ENCODE measurements at regions not wholly inside any gene's neighbourhood (a gene's known extent, or its start where the extent isn't known, plus 50 kb on each side); places are given as distances from the start of the nearest gene placed in this dataset.
"Not testable (repeated sequence)": the region's sequence is repeated elsewhere in the genome, so short reads cannot be mapped to it uniquely, and the experiment has no call there.

DNA sequence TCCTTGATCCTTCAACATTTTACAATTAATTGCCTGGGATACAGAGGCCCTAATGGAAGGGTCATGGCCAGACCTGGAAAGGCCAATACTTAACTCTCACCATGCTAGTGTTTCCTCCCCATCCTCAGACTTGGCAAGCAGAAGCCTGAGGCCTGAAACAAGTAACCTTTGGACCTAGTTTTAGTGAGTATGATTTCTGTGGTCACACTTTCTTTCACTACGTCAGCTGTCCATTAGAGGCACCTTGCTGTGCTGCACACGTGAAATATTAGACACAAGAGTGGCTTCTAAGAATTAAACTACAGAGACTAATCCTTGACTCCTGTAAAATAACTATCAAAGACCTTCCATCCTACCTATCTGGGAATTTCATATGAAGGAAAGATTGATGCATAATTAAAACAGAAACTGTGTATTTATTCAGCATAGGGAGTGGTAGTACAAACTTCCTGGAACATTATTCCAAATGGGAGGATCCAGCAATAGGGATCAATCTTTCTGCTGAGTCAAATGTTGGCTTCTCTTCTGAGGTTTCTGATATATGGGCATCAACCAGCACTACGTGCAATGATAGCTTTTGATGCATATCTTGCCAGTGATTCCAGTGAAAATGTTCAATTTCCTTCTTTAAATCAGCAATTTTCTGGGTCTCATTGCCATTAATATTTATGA, 249.7 kb downstream of the IKZF2 start:
- no peaks in the 10 kb centered on the region for H3K9me3 Mint-ChIP-seq
- no peak overlapping the region for H3K27ac Mint-ChIP-seq
- no peak overlapping the region for H3K4me3 Mint-ChIP-seq
- no peaks in the 10 kb centered on the region for H3K36me3 Mint-ChIP-seq
- no peaks in the 10 kb centered on the region for H3K27me3 Mint-ChIP-seq
- no peaks in the 10 kb centered on the region for H3K4me1 Mint-ChIP-seq

- H3K9me3 Mint-ChIP-seq = no peaks in the 10 kb centered on the region
- no peaks in the 10 kb centered on the region for H3K4me1 Mint-ChIP-seq
- H3K36me3 Mint-ChIP-seq = no peaks in the 10 kb centered on the region
- H3K27me3 Mint-ChIP-seq = no peaks in the 10 kb centered on the region
- no peak overlapping the region for H3K4me3 Mint-ChIP-seq
- H3K27ac Mint-ChIP-seq = no peak overlapping the region
Observed at GRCh38 chr2:212900715-212901114, 250.7 kb downstream of the IKZF2 start.

DNA sequence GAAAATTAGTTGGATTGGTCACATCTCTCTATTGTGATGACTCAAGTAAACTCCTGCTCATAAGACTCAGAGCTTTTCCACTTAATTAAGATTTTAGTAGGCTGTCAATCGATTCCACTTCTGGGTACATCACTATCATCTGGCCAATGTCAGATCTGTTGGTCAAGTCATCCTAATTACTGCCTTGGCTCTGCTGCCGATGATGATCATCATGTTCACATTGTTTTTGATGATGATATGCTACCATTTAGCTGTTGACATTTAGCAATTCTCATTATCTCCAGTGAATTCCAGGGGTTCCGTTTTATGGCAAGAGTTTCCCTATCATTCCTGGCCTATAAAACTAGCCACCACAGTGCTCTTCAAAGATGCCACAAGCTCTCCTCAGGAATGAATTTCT, 253.4 kb downstream of the IKZF2 start:
- H3K9me3 Mint-ChIP-seq = no peaks in the 10 kb centered on the region

DNA sequence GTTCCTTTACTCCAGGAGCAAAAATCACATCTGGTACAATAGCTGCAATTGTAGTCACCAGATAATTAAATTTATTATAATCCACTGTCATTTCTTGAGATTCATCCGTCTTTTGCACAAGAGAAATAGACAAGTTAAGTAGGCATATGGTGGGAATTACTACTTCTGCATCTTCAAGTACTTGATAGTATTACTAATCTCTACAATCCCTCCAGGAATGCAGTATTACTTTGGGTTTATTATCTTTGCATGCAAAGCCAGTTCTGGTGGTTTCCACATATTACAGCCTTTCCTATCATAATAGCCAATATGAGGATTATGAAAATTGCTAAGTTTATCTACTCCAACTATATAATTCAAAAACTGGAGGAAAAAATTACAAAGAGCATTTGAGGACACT, 254.1 kb downstream of the IKZF2 start:
- no peak overlapping the region for H3K4me3 Mint-ChIP-seq
- no peaks in the 10 kb centered on the region for H3K27me3 Mint-ChIP-seq
- no peaks in the 10 kb centered on the region for H3K9me3 Mint-ChIP-seq
- H3K36me3 Mint-ChIP-seq = no peaks in the 10 kb centered on the region
- no peaks in the 10 kb centered on the region for H3K4me1 Mint-ChIP-seq
- no peak overlapping the region for H3K27ac Mint-ChIP-seq

More for the DNA sequence above, 253.4 kb downstream of the IKZF2 start:
- H3K4me3 Mint-ChIP-seq = no peak overlapping the region
- no peaks in the 10 kb centered on the region for H3K4me1 Mint-ChIP-seq
- no peak overlapping the region for H3K27ac Mint-ChIP-seq
- H3K36me3 Mint-ChIP-seq = no peaks in the 10 kb centered on the region
- no peaks in the 10 kb centered on the region for H3K27me3 Mint-ChIP-seq

- H3K36me3 Mint-ChIP-seq = no peaks in the 10 kb centered on the region
Observed at GRCh38 chr2:212894026-212894425, 257.4 kb downstream of the IKZF2 start.

DNA sequence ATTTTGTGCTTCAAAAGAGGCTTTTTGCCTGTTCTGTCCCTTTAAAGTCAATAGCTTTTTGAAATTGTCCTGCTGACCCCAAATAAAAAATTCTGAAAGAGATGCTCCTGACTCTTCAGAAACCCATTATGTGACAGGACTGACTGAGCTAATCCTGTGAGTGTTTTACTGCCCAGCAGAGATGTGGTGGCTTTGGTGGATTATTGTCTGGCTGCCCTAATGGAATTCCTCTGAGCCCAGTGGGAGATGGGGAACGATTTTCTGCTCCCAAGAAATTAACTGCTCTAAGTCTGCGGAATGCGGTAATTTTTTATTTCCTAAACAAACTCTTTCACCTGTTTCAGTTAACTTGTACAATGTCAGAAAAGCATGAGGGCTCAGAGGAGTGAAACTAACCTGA, 258.2 kb downstream of the IKZF2 start:
- H3K36me3 Mint-ChIP-seq = no peaks in the 10 kb centered on the region
- H3K27me3 Mint-ChIP-seq = no peaks in the 10 kb centered on the region
- no peaks in the 10 kb centered on the region for H3K9me3 Mint-ChIP-seq
- H3K4me1 Mint-ChIP-seq = no peaks in the 10 kb centered on the region
- no peak overlapping the region for H3K27ac Mint-ChIP-seq
- no peak overlapping the region for H3K4me3 Mint-ChIP-seq

More at GRCh38 chr2:212894026-212894425, 257.4 kb downstream of the IKZF2 start:
- Mint-ChIP-seq H3K4me3 (no peak overlapping the region), H3K4me1 (no peaks in the 10 kb centered on the region), H3K9me3 (no peaks in the 10 kb centered on the region), H3K27me3 (no peaks in the 10 kb centered on the region), H3K27ac (no peak overlapping the region)

- Mint-ChIP-seq H3K27ac (no peak overlapping the region), H3K27me3 (no peaks in the 10 kb centered on the region), H3K36me3 (no peaks in the 10 kb centered on the region), H3K9me3 (no peaks in the 10 kb centered on the region), H3K4me1 (no peaks in the 10 kb centered on the region), H3K4me3 (no peak overlapping the region)
Observed at GRCh38 chr2:212892193-212892592, 259.2 kb downstream of the IKZF2 start.

DNA sequence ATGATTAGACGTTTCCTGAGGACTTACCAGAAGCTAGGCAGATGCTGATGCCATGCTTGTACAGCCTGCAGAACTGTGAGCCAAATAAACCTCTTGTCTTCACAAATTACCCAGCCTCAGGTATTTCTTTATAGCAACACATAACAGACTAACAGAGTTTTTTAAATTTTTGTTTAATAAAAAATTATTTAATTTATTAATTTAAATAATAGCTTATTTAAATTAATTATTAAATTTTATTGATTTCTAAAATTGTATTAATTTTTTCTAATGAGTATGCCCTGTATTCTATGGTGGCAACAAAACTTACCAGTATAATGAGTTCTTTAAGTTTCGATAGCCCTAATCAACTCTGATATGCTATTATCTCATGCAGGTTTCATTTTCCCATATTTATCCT, 259.8 kb downstream of the IKZF2 start:
- H3K9me3 Mint-ChIP-seq = peaks cover 3% of the 10 kb centered on the region
- H3K4me1 Mint-ChIP-seq = no peaks in the 10 kb centered on the region
- H3K4me3 Mint-ChIP-seq = no peak overlapping the region
- H3K36me3 Mint-ChIP-seq = no peaks in the 10 kb centered on the region
- no peak overlapping the region for H3K27ac Mint-ChIP-seq
- H3K27me3 Mint-ChIP-seq = no peaks in the 10 kb centered on the region

DNA sequence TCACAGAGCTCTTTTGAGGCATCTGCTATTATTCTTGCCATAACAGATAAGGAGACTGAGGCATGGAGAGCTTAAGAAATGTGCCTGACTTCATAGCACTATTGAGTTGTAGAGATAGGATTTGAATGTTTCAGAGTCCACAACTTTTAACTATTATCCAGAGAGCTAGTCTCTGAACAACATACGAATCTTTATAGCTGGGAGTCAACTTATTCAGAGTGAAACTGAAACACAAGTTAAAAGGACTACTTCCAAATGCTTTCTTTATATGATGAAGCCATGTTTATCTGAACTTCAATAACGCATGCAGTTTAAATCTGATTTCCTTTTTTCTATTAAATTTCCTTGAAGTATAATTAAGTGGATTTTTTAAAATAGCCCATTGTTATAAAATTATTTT, 268.8 kb downstream of the IKZF2 start:
- Mint-ChIP-seq H3K27ac (no peak overlapping the region), H3K36me3 (no peaks in the 10 kb centered on the region), H3K4me1 (no peaks in the 10 kb centered on the region), H3K27me3 (no peaks in the 10 kb centered on the region), H3K4me3 (no peak overlapping the region), H3K9me3 (peaks cover 17% of the 10 kb centered on the region)

- H3K4me3 Mint-ChIP-seq, H3K27ac Mint-ChIP-seq, H3K36me3 Mint-ChIP-seq, H3K4me1 Mint-ChIP-seq, H3K9me3 Mint-ChIP-seq, H3K27me3 Mint-ChIP-seq: not testable (repeated sequence)
Observed at GRCh38 chr2:212876556-212876955, 274.9 kb downstream of the IKZF2 start.

- H3K4me1 Mint-ChIP-seq, H3K36me3 Mint-ChIP-seq, H3K9me3 Mint-ChIP-seq, H3K27ac Mint-ChIP-seq, H3K4me3 Mint-ChIP-seq, H3K27me3 Mint-ChIP-seq: not testable (repeated sequence)
Observed at GRCh38 chr2:212875950-212876349, 275.5 kb downstream of the IKZF2 start.

- H3K4me1 Mint-ChIP-seq = no peaks in the 10 kb centered on the region
- H3K27ac Mint-ChIP-seq = no peak overlapping the region
- no peaks in the 10 kb centered on the region for H3K36me3 Mint-ChIP-seq
- H3K4me3 Mint-ChIP-seq = no peak overlapping the region
- H3K27me3 Mint-ChIP-seq = no peaks in the 10 kb centered on the region
- H3K9me3 Mint-ChIP-seq = peaks cover 8% of the 10 kb centered on the region
Observed at GRCh38 chr2:212873256-212873655, 278.2 kb downstream of the IKZF2 start.

DNA sequence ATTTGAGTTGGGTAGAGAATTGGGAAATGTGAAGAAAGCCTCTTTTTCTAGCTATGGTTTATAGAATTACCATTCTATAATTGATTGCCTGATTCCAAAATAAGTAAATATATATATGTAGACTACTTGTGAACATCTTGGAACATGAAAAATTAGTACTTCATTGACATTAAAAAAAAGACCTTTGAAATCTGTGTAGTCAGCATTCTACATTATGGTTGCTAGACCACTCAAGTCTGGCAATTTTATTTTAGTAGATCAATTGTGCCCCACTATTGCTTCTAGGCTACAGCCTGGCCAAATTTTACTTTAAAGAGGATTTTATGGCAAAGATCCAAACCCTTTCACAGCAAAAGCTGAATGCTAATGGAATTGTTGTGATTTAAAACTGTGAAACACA, 279.8 kb downstream of the IKZF2 start:
- Mint-ChIP-seq H3K4me3 (no peak overlapping the region), H3K27me3 (no peaks in the 10 kb centered on the region), H3K36me3 (peaks cover 1% of the 10 kb centered on the region), H3K9me3 (peaks cover 17% of the 10 kb centered on the region), H3K4me1 (no peaks in the 10 kb centered on the region), H3K27ac (no peak overlapping the region)

DNA sequence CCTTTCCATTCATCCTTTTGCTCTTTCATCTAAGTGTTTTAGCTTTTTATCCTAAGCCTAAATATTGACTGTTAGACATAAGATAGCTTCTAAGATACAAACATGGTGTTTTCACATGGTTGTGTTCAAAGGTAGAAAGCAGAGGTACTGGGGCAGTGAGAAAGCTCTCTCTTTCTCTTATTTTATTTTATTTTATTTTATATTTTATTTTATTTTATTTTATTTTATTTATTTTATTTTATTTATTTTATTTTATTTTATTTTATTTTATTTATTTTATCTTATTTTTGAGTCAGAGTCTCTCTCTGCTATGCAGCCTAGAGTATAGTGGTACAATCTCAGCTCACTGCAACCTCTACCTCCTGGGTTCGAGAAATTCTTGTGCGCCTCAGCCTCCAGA, 287.2 kb downstream of the IKZF2 start:
- H3K4me3 Mint-ChIP-seq = no peak overlapping the region
- H3K9me3 Mint-ChIP-seq = peaks cover 17% of the 10 kb centered on the region
- H3K4me1 Mint-ChIP-seq = no peaks in the 10 kb centered on the region

GRCh38 chr2:212863185-212863588, 288.2 kb downstream of the IKZF2 start:
- H3K36me3 Mint-ChIP-seq = peaks cover 2% of the 10 kb centered on the region
- no peak overlapping the region for H3K4me3 Mint-ChIP-seq
- H3K9me3 Mint-ChIP-seq = peaks cover 15% of the 10 kb centered on the region
- H3K27ac Mint-ChIP-seq = no peak overlapping the region
- H3K27me3 Mint-ChIP-seq = no peaks in the 10 kb centered on the region
- H3K4me1 Mint-ChIP-seq = no peaks in the 10 kb centered on the region

More for the DNA sequence above, 287.2 kb downstream of the IKZF2 start:
- H3K36me3 Mint-ChIP-seq = peaks cover 2% of the 10 kb centered on the region
- H3K27me3 Mint-ChIP-seq = no peaks in the 10 kb centered on the region
- H3K27ac Mint-ChIP-seq = no peak overlapping the region

DNA sequence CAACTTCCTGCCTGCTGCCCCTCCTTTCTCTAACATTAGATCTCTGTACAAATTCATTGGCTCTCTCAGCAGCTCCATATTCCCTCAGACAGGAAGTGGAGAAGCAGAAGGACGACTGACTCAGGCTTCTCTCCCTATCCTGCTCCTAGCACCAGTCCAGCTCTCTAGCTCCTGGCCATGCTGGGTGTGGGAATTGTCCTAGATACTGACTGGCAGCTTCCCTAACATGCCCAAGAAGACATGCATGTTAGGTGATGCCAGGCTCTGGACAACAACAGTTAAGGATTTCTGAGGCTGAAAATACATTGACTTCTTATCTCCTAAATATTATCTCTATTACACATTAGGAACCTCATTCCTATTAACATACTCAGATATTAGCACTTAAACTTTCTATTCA, 292.9 kb downstream of the IKZF2 start:
- Mint-ChIP-seq H3K27ac (no peak overlapping the region), H3K36me3 (no peaks in the 10 kb centered on the region), H3K4me1 (no peaks in the 10 kb centered on the region), H3K9me3 (peaks cover 6% of the 10 kb centered on the region), H3K4me3 (no peak overlapping the region), H3K27me3 (no peaks in the 10 kb centered on the region)

GRCh38 chr2:212854771-212855170, 296.6 kb downstream of the IKZF2 start:
- Mint-ChIP-seq H3K4me3 (no peak overlapping the region), H3K36me3 (no peaks in the 10 kb centered on the region), H3K9me3 (peaks cover 6% of the 10 kb centered on the region), H3K27me3 (no peaks in the 10 kb centered on the region), H3K27ac (no peak overlapping the region), H3K4me1 (no peaks in the 10 kb centered on the region)

Data from activated naive CD4-positive, alpha-beta T cell treated with anti-CD3 and anti-CD28 coated beads, Interleukin-2, amount 50 U/mL, for 24 hours (primary cell).